Pancreas (tissue), 10 donors: ENCODE measurements at regions not wholly inside any gene's neighbourhood (a gene's known extent, or its start where the extent isn't known, plus 50 kb on each side); places are given as distances from the start of the nearest gene placed in this dataset.

Source experiments
- ATAC-seq, 4 donors: fragments of 200-7000 bp; cut with Tn5 transposase; one replicate each; pipeline versions ENCODE4 v1.8.0 to v1.9.1; 2020; ENCODE audit warnings: mild to moderate bottlenecking in 4 of 4, moderate library complexity in 4 of 4
- DNase-seq, 6 donors: peaks; one replicate each; pipeline ENCODE4 v3.0.0-alpha.2; 2020
- FAIRE-seq: peaks from 2 replicates; lab custom pipeline; 2012; peaks lifted over from hg19 to GRCh38; lab: Jason Lieb, UNC
- H3K27ac ChIP-seq, 4 donors: fragments of 200-600 bp; sonication (generic); 1 replicate in 3 of 4; 2 replicates in 1 of 4; pipeline versions ENCODE4 v1.5.0 to v1.8.0; 2020
- H3K27me3 ChIP-seq, 4 donors: fragments of 200-600 bp; one replicate each; pipeline ENCODE4 v1.8.0; 2021
- H3K36me3 ChIP-seq, 3 donors: fragments of 200-600 bp; sonication (generic) in 1 of 3; one replicate each; pipeline versions ENCODE4 v1.5.0 to v1.8.0; 2020 to 2021
- H3K4me1 ChIP-seq, 3 donors: fragments of 200-600 bp; one replicate each; pipeline ENCODE4 v1.8.0; 2021
- H3K4me3 ChIP-seq, 4 donors: fragments of 200-600 bp; sonication (generic) in 2 of 4; one replicate each; pipeline versions ENCODE4 v1.5.0 to v1.8.0; 2020 to 2021
- H3K9me3 ChIP-seq, 4 donors: fragments of 200-600 bp; one replicate each; pipeline ENCODE4 v1.8.0; 2021
- CTCF ChIP-seq, 4 donors: fragments of 200-600 bp; sonication (generic) in 3 of 4; IDR thresholded peaks; one replicate each; pipeline versions ENCODE4 v1.5.0 to v1.8.0; 2021; ENCODE audit warnings: antibody characterized with exemption in 4 of 4
- WGBS, 2 donors: extraction: QIAGEN DNeasy Blood & Tissue Kit; methylation state at CpG; one replicate each; pipeline ENCODE4 v1.1.7; 2013; 5-methylcytosine and 5-hydroxymethylcytosine counted together
- intact Hi-C, 3 donors: fragments of 100-400 bp; cut with DNase I; formaldehyde crosslinking; loops; one replicate each; pipeline versions ENCODE4 v1.11.1 to v1.14.2; 2022
- donor health status: healthy with polysubstance abuse.
- donor health status: DM: no; HTN: no; CAD: no; lungs with moderate emphysema.
- donor health status: DM: no; HTN: no; CAD: no.
- donor health status: control.
- donor health status: control.
- donor health status: Bipolar disorder and iron deficiency.
- donor health status: DM: yes; HTN: yes; CAD: no.
- donor health status: DM: no; HTN: no; CAD: no.
- donor health status: DM: no; HTN: no; CAD: no.
- donor health status: DM: yes; HTN: yes; CAD: no.

GRCh38 chr2:160928854-160929301 lies 231.3 kb upstream of the TANK start:
- 7 to 11% methylated on average over 2 of the region's 2 CpGs for WGBS, 2 donors
- ATAC-seq (peak in 1 of 4 donors; percentile 57), DNase-seq (no peak), FAIRE-seq (no peak)
- no peak overlapping the region for H3K4me3 ChIP-seq
- H3K27ac ChIP-seq = no peak overlapping the region
- H3K9me3 ChIP-seq = no peaks in the 10 kb centered on the region
- no peak for TF ChIP-seq CTCF (IDR thresholded peaks at IDR 0.05)
- no peaks in the 10 kb centered on the region for H3K36me3 ChIP-seq
- intact Hi-C loops = no loop called here
- peaks cover 0 to 3% (median 0%) of the 10 kb centered on the region in 4 donors for H3K27me3 ChIP-seq
- peaks cover 2 to 6% (median 4%) of the 10 kb centered on the region in 3 donors for H3K4me1 ChIP-seq

- H3K9me3 ChIP-seq = no peaks in the 10 kb centered on the region
- H3K4me3 ChIP-seq = no peak overlapping the region
- no peak overlapping the region for H3K27ac ChIP-seq
- DNase-seq (no peak), ATAC-seq (no peak), FAIRE-seq (no peak)
- peaks cover 0 to 3% (median 0%) of the 10 kb centered on the region in 4 donors for H3K27me3 ChIP-seq
- 82 to 87% methylated on average over 6 of the region's 6 CpGs for WGBS, 2 donors
- no peaks in the 10 kb centered on the region for H3K36me3 ChIP-seq
- no peak for TF ChIP-seq CTCF (IDR thresholded peaks at IDR 0.05)
- peaks cover 4 to 7% (median 6%) of the 10 kb centered on the region in 3 donors for H3K4me1 ChIP-seq
- intact Hi-C loops = no loop called here
Observed at GRCh38 chr2:160931531-160931930, 228.7 kb upstream of the TANK start.

GRCh38 chr2:160932960-160933359 lies 227.3 kb upstream of the TANK start:
- Histone ChIP-seq H3K36me3 (no peaks in the 10 kb centered on the region), H3K4me3 (no peak overlapping the region), H3K27ac (no peak overlapping the region), H3K9me3 (no peaks in the 10 kb centered on the region), H3K27me3 (peaks cover 0 to 3% (median 0%) of the 10 kb centered on the region in 4 donors), H3K4me1 (peaks cover 4 to 7% (median 6%) of the 10 kb centered on the region in 3 donors)
- TF ChIP-seq CTCF (IDR thresholded peaks at IDR 0.05) = no peak
- no peak for DNase-seq
- FAIRE-seq = no peak
- intact Hi-C loops = no loop called here
- no peak for ATAC-seq
- 68 to 90% methylated on average over 2 of the region's 2 CpGs for WGBS, 2 donors

- Histone ChIP-seq H3K4me3 (no peak overlapping the region), H3K27ac (no peak overlapping the region), H3K9me3 (no peaks in the 10 kb centered on the region), H3K36me3 (no peaks in the 10 kb centered on the region), H3K4me1 (peaks cover 1 to 7% (median 1%) of the 10 kb centered on the region in 3 donors), H3K27me3 (peaks cover 0 to 3% (median 0%) of the 10 kb centered on the region in 4 donors)
- no peak for ATAC-seq
- intact Hi-C loops = no loop called here
- no peak for DNase-seq
- FAIRE-seq = no peak
- whole genome bisulfite sequencing, 2 donors = 57 to 58% methylated on average over 4 of the region's 4 CpGs
- no peak for TF ChIP-seq CTCF (IDR thresholded peaks at IDR 0.05)
Observed at GRCh38 chr2:160934263-160934662, 226.0 kb upstream of the TANK start.

- DNase-seq = no peak
- WGBS, 2 donors = 77 to 80% methylated on average over 2 of the region's 2 CpGs
- no peak for FAIRE-seq
Observed at GRCh38 chr2:160934991-160935390, 225.2 kb upstream of the TANK start.

More at GRCh38 chr2:160934991-160935390, 225.2 kb upstream of the TANK start:
- Histone ChIP-seq H3K9me3 (no peaks in the 10 kb centered on the region), H3K27me3 (peaks cover 0 to 3% (median 0%) of the 10 kb centered on the region in 4 donors), H3K36me3 (no peaks in the 10 kb centered on the region), H3K4me3 (no peak overlapping the region), H3K27ac (no peak overlapping the region), H3K4me1 (peaks cover 0 to 7% (median 0%) of the 10 kb centered on the region in 3 donors)
- TF ChIP-seq CTCF (IDR thresholded peaks at IDR 0.05) = no peak
- intact Hi-C loops = no loop called here
- ATAC-seq = no peak
